GM13976 (cell line): ENCODE measurements at regions not wholly inside any gene's neighbourhood (a gene's known extent, or its start where the extent isn't known, plus 50 kb on each side); places are given as distances from the start of the nearest gene placed in this dataset.

Experiments
- DNase-seq: peaks from one replicate; pipeline ENCODE4 v3.0.0; 2012; ENCODE audit warnings: low spot score
- CTCF ChIP-seq: IDR thresholded peaks from 2 replicates; pipeline ENCODE4 v1.5.1; 2012; ENCODE audit warnings: borderline replicate concordance, mild to moderate bottlenecking; ENCODE audit not compliant: insufficient read depth; ENCODE audit errors: extremely low read depth, missing control alignments, control extremely low read depth
- in situ Hi-C: fragments of 300-500 bp; cut with MboI; formaldehyde crosslinking; loops from one replicate; pipeline ENCODE4 v1.12.0; 2022; ENCODE audit warnings: low sequenced_read_pairs, mixed read lengths, inconsistent platforms; ENCODE audit not compliant: unreplicated experiment

- DNase-seq: no peak
- in situ Hi-C loops: no loop called here
- no peak for TF ChIP-seq CTCF
Observed at GRCh38 chr9:11072176-11072575, 459.4 kb upstream of the PTPRD start.

- in situ Hi-C loops: no loop called here
- TF ChIP-seq CTCF: no peak
- no peak for DNase-seq
Observed at GRCh38 chr9:11086561-11086960, 473.8 kb upstream of the PTPRD start.

DNA sequence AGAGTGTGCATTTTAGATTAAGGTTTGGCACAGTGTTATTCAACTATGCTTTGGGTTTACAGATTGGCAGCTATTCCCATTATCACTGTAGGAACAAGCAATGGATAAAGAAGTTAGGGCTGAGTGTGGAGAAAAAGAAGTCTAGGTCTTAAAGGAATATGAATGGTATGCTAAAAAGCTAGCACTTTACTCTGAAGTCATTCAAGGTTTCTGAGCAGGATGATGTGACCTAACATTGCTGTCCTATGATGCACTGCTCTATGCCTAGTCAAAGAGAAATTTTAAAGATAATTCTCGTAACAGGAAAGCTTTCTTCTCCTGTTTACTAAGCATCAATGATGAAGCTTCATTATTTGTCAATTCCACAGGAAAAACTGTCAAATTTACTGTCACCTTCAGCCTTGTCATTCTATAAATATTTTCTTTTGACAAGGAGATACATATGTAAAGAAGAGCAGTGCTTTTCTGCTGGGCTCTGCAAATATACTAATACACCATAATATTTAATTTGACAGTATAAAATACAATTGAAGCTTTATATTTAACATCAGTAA is 476.1 kb upstream of the PTPRD start:
- TF ChIP-seq CTCF: no peak
- in situ Hi-C loops: no loop called here
- DNase-seq: no peak

DNA sequence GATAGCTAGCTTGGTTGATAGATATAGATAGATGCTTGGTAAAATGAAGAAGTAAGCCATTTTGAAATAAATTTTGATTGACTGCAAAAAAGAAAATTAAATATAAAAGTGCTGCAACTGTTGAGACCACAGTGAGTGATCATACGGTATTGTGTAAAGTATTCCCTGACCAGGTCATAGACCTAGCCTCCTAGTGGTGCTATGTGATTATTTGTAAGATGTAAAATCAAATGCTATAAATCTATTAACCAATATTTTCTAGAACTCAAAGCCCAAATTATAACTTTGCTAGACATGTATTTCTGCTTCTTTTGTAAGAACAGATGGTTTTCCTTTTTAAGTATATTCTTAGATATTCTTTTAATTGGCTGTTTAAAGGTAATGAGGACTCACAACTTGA is 480.2 kb upstream of the PTPRD start:
- in situ Hi-C loops: no loop called here
- no peak for DNase-seq
- TF ChIP-seq CTCF: no peak

- no peak for DNase-seq
- no peak for TF ChIP-seq CTCF
- in situ Hi-C loops: no loop called here
Observed at GRCh38 chr9:11097020-11097419, 484.2 kb upstream of the PTPRD start.

DNA sequence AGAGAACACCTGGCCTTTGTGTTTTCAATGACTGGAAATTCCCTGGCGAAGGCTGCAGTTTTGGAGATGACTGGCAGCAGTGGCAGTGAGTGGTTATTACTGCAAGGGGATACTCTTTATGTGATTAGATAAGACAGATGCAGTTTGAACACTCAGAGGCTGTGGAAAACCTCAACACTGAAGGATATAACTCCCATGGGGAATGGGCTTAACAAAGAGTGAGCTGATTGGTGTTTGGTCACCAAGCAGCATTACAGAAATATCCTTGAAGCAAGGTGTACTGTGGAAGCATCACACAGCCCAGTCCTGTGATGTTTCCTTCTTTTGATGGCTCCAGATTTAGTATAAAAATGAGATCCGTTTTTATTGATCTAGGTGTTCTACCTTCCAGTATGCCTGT is 490.7 kb upstream of the PTPRD start:
- DNase-seq: no peak
- in situ Hi-C loops: no loop called here

More for the DNA sequence above, 490.7 kb upstream of the PTPRD start:
- no peak for TF ChIP-seq CTCF
